Astrocyte (in vitro differentiated cells and primary cell): ENCODE measurements at regions not wholly inside any gene's neighbourhood (a gene's known extent, or its start where the extent isn't known, plus 50 kb on each side); places are given as distances from the start of the nearest gene placed in this dataset.

ENCODE experiments used
- DNase-seq: peaks from one replicate; pipeline ENCODE4 v3.0.0-alpha.2; 2010; ENCODE audit warnings: low read depth
- FAIRE-seq: peaks from 2 replicates; lab custom pipeline; 2011; peaks lifted over from hg19 to GRCh38; lab: Jason Lieb, UNC
- H2AFZ ChIP-seq: 2 replicates; pipeline ENCODE4 v1.6.0; 2012; ENCODE audit warnings: low read depth, low read length, inconsistent platforms
- H3K27ac ChIP-seq: 2 replicates; pipeline ENCODE4 v1.5.1; 2011; ENCODE audit warnings: low read depth, low read length, inconsistent platforms
- H3K27me3 ChIP-seq: 2 replicates; pipeline ENCODE4 v1.6.0; 2011; ENCODE audit warnings: low read length, inconsistent platforms; ENCODE audit not compliant: insufficient read depth
- H3K36me3 ChIP-seq: 2 replicates; pipeline ENCODE4 v1.5.1; 2011; ENCODE audit warnings: low read length, inconsistent platforms; ENCODE audit not compliant: insufficient read depth
- H3K4me1 ChIP-seq: 2 replicates; pipeline ENCODE4 v1.5.1; 2011; ENCODE audit warnings: low read length, inconsistent platforms; ENCODE audit not compliant: insufficient read depth
- H3K4me2 ChIP-seq: 2 replicates; pipeline ENCODE4 v1.6.0; 2012; ENCODE audit warnings: low read length, inconsistent platforms
- H3K4me3 ChIP-seq: 2 replicates; pipeline ENCODE4 v1.5.1; 2011; ENCODE audit warnings: low read depth, mild to moderate bottlenecking, low read length, inconsistent platforms; ENCODE audit not compliant: insufficient read depth
- H3K79me2 ChIP-seq: 2 replicates; pipeline ENCODE4 v1.6.0; 2012; ENCODE audit warnings: mild to moderate bottlenecking, low read length, inconsistent platforms; ENCODE audit not compliant: insufficient read depth
- H3K9ac ChIP-seq: 2 replicates; pipeline ENCODE4 v1.6.0; 2012; ENCODE audit warnings: mild to moderate bottlenecking, low read length, inconsistent platforms
- H3K9me3 ChIP-seq: 2 replicates; pipeline ENCODE4 v1.5.1; 2012; ENCODE audit warnings: low read depth, mild to moderate bottlenecking, low read length, inconsistent platforms; ENCODE audit not compliant: insufficient read depth
- H4K20me1 ChIP-seq: 2 replicates; pipeline ENCODE4 v1.6.0; 2012; ENCODE audit warnings: low read length, inconsistent platforms; ENCODE audit not compliant: insufficient read depth
- H3K27ac Mint-ChIP-seq: one replicate; pipeline ENCODE4 v1.8.0; 2021; ENCODE audit warnings: mild to moderate bottlenecking, mixed read lengths; ENCODE audit not compliant: unreplicated experiment
- H3K27me3 Mint-ChIP-seq: one replicate; pipeline ENCODE4 v1.8.0; 2021; ENCODE audit warnings: low read depth, mixed read lengths; ENCODE audit not compliant: unreplicated experiment
- H3K36me3 Mint-ChIP-seq: one replicate; pipeline ENCODE4 v1.8.0; 2021; ENCODE audit warnings: low read depth, mixed read lengths; ENCODE audit not compliant: unreplicated experiment
- H3K4me1 Mint-ChIP-seq: one replicate; pipeline ENCODE4 v1.8.0; 2021; ENCODE audit warnings: low read depth, mixed read lengths; ENCODE audit not compliant: unreplicated experiment
- H3K4me3 Mint-ChIP-seq: one replicate; pipeline ENCODE4 v1.8.0; 2021; ENCODE audit warnings: mild to moderate bottlenecking, moderate library complexity, mixed read lengths; ENCODE audit not compliant: unreplicated experiment
- H3K9me3 Mint-ChIP-seq: one replicate; pipeline ENCODE4 v1.8.0; 2021; ENCODE audit warnings: mild to moderate bottlenecking, mixed read lengths; ENCODE audit not compliant: unreplicated experiment
- CTCF ChIP-seq: IDR thresholded peaks from 2 replicates; pipeline ENCODE4 v1.5.1; 2011; ENCODE audit warnings: low read depth, mild to moderate bottlenecking, inconsistent platforms, low read length, moderate library complexity; ENCODE audit not compliant: insufficient read depth
- EZH2 ChIP-seq: IDR thresholded peaks from 2 replicates; pipeline ENCODE4 v1.6.1; 2012; ENCODE audit warnings: mild to moderate bottlenecking, low read length, inconsistent platforms; ENCODE audit not compliant: insufficient read depth

- no peak overlapping the region for H3K9ac ChIP-seq
- TF ChIP-seq CTCF = no peak
- no peak for TF ChIP-seq EZH2
Measured at GRCh38 chr4:155532373-155533085, 134.1 kb upstream of the GUCY1A1 start.

GRCh38 chr4:155530857-155531256, 135.8 kb upstream of the GUCY1A1 start:
- no peak overlapping the region for H3K27ac ChIP-seq
- FAIRE-seq = no peak
- no peak overlapping the region for H3K4me3 ChIP-seq
- H3K4me1 ChIP-seq = no peaks in the 10 kb centered on the region
- H3K36me3 ChIP-seq = no peaks in the 10 kb centered on the region
- no peak overlapping the region for H3K4me3 Mint-ChIP-seq
- H3K4me2 ChIP-seq = no peak overlapping the region
- no peaks in the 10 kb centered on the region for H3K9me3 ChIP-seq
- H3K9ac ChIP-seq = no peak overlapping the region
- no peak for DNase-seq
- no peak overlapping the region for H3K27ac Mint-ChIP-seq
- TF ChIP-seq CTCF (no peak), EZH2 (no peak)
- peaks cover 3% of the 10 kb centered on the region for H3K4me1 Mint-ChIP-seq
- H3K36me3 Mint-ChIP-seq = no peaks in the 10 kb centered on the region
- no peaks in the 10 kb centered on the region for H4K20me1 ChIP-seq
- H3K27me3 ChIP-seq = no peaks in the 10 kb centered on the region
- no peaks in the 10 kb centered on the region for H3K9me3 Mint-ChIP-seq
- H3K27me3 Mint-ChIP-seq = no peaks in the 10 kb centered on the region
- H3K79me2 ChIP-seq = no peaks in the 10 kb centered on the region
- H2AFZ ChIP-seq = no peak overlapping the region

More at GRCh38 chr4:155532373-155533085, 134.1 kb upstream of the GUCY1A1 start:
- no peaks in the 10 kb centered on the region for H3K4me1 Mint-ChIP-seq
- Histone ChIP-seq H3K79me2 (no peaks in the 10 kb centered on the region), H4K20me1 (no peaks in the 10 kb centered on the region), H3K9me3 (no peaks in the 10 kb centered on the region), H3K27me3 (no peaks in the 10 kb centered on the region), H2AFZ (no peak overlapping the region), H3K4me1 (no peaks in the 10 kb centered on the region), H3K4me2 (no peak overlapping the region), H3K4me3 (no peak overlapping the region), H3K36me3 (no peaks in the 10 kb centered on the region), H3K27ac (no peak overlapping the region)
- H3K36me3 Mint-ChIP-seq = no peaks in the 10 kb centered on the region
- no peak overlapping the region for H3K4me3 Mint-ChIP-seq
- peaks cover 2% of the 10 kb centered on the region for H3K27me3 Mint-ChIP-seq
- no peak overlapping the region for H3K27ac Mint-ChIP-seq
- no peak for DNase-seq
- H3K9me3 Mint-ChIP-seq = no peaks in the 10 kb centered on the region
- no peak for FAIRE-seq

GRCh38 chr4:155530290-155530689, 136.4 kb upstream of the GUCY1A1 start:
- Mint-ChIP-seq H3K27ac (no peak overlapping the region), H3K27me3 (no peaks in the 10 kb centered on the region), H3K4me1 (peaks cover 3% of the 10 kb centered on the region), H3K4me3 (no peak overlapping the region), H3K9me3 (no peaks in the 10 kb centered on the region), H3K36me3 (no peaks in the 10 kb centered on the region)
- Histone ChIP-seq H3K79me2 (no peaks in the 10 kb centered on the region), H3K9ac (no peak overlapping the region), H3K9me3 (no peaks in the 10 kb centered on the region), H3K4me3 (no peak overlapping the region), H3K4me1 (no peaks in the 10 kb centered on the region), H3K36me3 (no peaks in the 10 kb centered on the region), H3K27ac (no peak overlapping the region), H4K20me1 (no peaks in the 10 kb centered on the region), H3K27me3 (no peaks in the 10 kb centered on the region), H2AFZ (no peak overlapping the region), H3K4me2 (no peak overlapping the region)
- TF ChIP-seq EZH2 (no peak), CTCF (no peak)
- no peak for DNase-seq
- FAIRE-seq = no peak
